GM06990 (cell line): ENCODE measurements at regions not wholly inside any gene's neighbourhood (a gene's known extent, or its start where the extent isn't known, plus 50 kb on each side); places are given as distances from the start of the nearest gene placed in this dataset.

Experiments
- DNase-seq: peaks from one replicate; pipeline ENCODE4 v3.0.0-alpha.2; 2011; ENCODE audit not compliant: insufficient read length; ENCODE audit errors: extremely low read depth
- H3K27me3 ChIP-seq: replicated peaks from 2 replicates; pipeline ENCODE4 v1.6.0; 2011; ENCODE audit warnings: low read length; ENCODE audit not compliant: control insufficient read depth, insufficient read depth
- H3K36me3 ChIP-seq: 2 replicates; pipeline ENCODE4 v1.5.1; 2011; ENCODE audit warnings: low read length; ENCODE audit not compliant: control insufficient read depth, insufficient read depth
- H3K4me3 ChIP-seq: replicated peaks from 2 replicates; pipeline ENCODE4 v1.5.1; 2011; ENCODE audit warnings: low read depth, mild to moderate bottlenecking, control low read depth, low read length
- TF ChIP-seq, protein P1 (sequence below): IDR thresholded peaks from 2 replicates; pipeline ENCODE4 v1.5.1; 2011; ENCODE audit warnings: low read length, control low read depth, mild to moderate bottlenecking, inconsistent platforms; ENCODE audit not compliant: insufficient read depth, poor library complexity, severe bottlenecking

- DNase-seq, result no peak
- H3K27me3 ChIP-seq, result peaks cover 2% of the 10 kb centered on the region
- TF ChIP-seq, protein P1, sequence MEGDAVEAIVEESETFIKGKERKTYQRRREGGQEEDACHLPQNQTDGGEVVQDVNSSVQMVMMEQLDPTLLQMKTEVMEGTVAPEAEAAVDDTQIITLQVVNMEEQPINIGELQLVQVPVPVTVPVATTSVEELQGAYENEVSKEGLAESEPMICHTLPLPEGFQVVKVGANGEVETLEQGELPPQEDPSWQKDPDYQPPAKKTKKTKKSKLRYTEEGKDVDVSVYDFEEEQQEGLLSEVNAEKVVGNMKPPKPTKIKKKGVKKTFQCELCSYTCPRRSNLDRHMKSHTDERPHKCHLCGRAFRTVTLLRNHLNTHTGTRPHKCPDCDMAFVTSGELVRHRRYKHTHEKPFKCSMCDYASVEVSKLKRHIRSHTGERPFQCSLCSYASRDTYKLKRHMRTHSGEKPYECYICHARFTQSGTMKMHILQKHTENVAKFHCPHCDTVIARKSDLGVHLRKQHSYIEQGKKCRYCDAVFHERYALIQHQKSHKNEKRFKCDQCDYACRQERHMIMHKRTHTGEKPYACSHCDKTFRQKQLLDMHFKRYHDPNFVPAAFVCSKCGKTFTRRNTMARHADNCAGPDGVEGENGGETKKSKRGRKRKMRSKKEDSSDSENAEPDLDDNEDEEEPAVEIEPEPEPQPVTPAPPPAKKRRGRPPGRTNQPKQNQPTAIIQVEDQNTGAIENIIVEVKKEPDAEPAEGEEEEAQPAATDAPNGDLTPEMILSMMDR, result no peak
- H3K36me3 ChIP-seq, result no peaks in the 10 kb centered on the region
- H3K4me3 ChIP-seq, result no peak overlapping the region
Measured at GRCh38 chr11:120001178-120002090, 136.5 kb downstream of the TRIM29 start.

DNA sequence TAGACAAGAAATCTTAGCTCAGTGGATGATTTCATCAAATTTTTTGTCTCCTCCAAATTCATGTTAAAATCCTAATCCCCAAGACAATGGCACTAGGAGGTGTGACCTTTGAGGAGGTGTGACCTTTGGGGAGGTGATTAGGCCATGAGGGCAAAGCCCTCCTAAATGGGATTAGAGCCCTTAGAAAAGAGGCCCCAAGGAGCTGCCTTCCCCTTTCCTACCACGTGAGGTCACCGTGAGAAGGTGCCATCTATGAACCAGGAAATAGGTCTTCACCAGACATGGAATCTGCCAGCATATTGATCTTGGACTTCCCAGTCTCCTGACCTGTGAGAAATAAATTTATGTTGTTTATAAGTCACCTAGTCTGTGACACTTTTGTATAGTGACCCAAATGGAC, 138.7 kb downstream of the TRIM29 start:
- no peak overlapping the region for H3K4me3 ChIP-seq
- H3K36me3 ChIP-seq, result no peaks in the 10 kb centered on the region
- DNase-seq, result no peak
- TF ChIP-seq, protein P1, result peak; percentile 32
- peaks cover 2% of the 10 kb centered on the region for H3K27me3 ChIP-seq

GRCh38 chr11:119996556-119996955, 141.4 kb downstream of the TRIM29 start:
- Histone ChIP-seq H3K4me3 (no peak overlapping the region), H3K27me3 (peaks cover 4% of the 10 kb centered on the region), H3K36me3 (no peaks in the 10 kb centered on the region)
- DNase-seq, result no peak
- TF ChIP-seq, protein P1, result no peak

DNA sequence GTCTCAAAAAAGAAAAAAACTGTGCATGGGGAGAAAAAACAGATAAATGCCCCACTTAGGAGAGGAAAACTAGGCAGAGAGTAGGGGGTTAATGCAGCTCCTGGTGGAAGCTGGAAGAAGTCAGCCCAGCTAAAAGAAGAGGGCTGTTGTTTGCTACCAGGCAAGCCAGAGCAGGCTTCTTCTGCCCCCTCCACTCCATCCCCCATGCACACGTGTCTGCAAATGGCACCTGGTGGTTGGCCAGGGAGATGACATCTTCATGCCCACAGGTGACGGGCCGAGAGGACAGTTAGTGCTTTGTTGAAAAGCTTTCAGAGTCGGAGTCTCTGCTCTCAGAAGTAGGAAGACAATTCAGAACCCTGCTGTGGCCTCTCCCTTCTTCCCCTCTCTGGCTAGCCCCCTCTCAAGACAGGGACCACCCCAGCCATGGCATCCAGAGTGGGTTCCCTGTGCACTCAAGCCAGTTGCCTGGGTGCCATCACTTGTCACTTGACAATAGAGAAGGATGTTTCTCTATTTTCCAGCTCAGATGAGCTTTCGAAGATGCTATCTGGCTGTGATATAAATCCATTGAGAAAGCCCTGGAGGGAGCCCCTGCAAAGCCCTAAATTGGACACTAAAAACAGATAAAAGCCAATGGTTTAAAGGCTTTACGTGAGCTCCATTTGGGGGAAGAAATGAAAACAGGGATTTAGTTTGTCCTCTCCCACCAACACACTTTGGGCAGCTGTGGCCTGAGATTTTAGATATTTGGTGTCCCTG, 142.0 kb downstream of the TRIM29 start:
- no peak overlapping the region for H3K4me3 ChIP-seq
- H3K36me3 ChIP-seq, result no peaks in the 10 kb centered on the region
- H3K27me3 ChIP-seq, result peaks cover 4% of the 10 kb centered on the region
- TF ChIP-seq, protein P1, result no peak
- DNase-seq, result no peak

GRCh38 chr11:119993722-119994121, 144.2 kb downstream of the TRIM29 start:
- no peak for DNase-seq
- Histone ChIP-seq H3K27me3 (peaks cover 4% of the 10 kb centered on the region), H3K4me3 (no peak overlapping the region), H3K36me3 (no peaks in the 10 kb centered on the region)
- TF ChIP-seq, protein P1, result no peak
